MM.1S (cell line): ENCODE measurements at regions not wholly inside any gene's neighbourhood (a gene's known extent, or its start where the extent isn't known, plus 50 kb on each side); places are given as distances from the start of the nearest gene placed in this dataset.

Experiments used
- DNase-seq: peaks from one replicate; pipeline ENCODE4 v3.0.0-alpha.2; 2015
- H2AFZ ChIP-seq: fragments of 300-600 bp; sonication (generic); 2 replicates; pipeline ENCODE4 v1.6.0; 2016; ENCODE audit warnings: antibody characterized with exemption, low read length
- H3F3A ChIP-seq: fragments of 300-600 bp; sonication (generic); 2 replicates; pipeline ENCODE4 v1.6.1; 2016; ENCODE audit warnings: mild to moderate bottlenecking, antibody characterized with exemption, low read length, moderate library complexity, mixed read lengths; ENCODE audit not compliant: insufficient read depth
- H3K27ac ChIP-seq: fragments of 300-600 bp; sonication (generic); 2 replicates; pipeline ENCODE4 v1.5.1; 2016; ENCODE audit warnings: mild to moderate bottlenecking, low read length
- H3K27me3 ChIP-seq: fragments of 300-600 bp; sonication (generic); replicated peaks from 2 replicates; pipeline ENCODE4 v1.6.0; 2016; ENCODE audit warnings: low read length; ENCODE audit not compliant: insufficient read depth
- H3K36me3 ChIP-seq: fragments of 300-600 bp; sonication (generic); replicated peaks from 2 replicates; pipeline ENCODE4 v1.6.1; 2016; ENCODE audit warnings: mild to moderate bottlenecking, low read length, mixed read lengths; ENCODE audit not compliant: insufficient read depth
- H3K4me1 ChIP-seq: fragments of 300-600 bp; sonication (generic); 2 replicates; pipeline ENCODE4 v1.6.1; 2016; ENCODE audit warnings: low read length, mixed read lengths
- H3K4me2 ChIP-seq: fragments of 300-600 bp; sonication (generic); 2 replicates; pipeline ENCODE4 v1.6.0; 2016; ENCODE audit warnings: low read depth, low read length
- H3K4me3 ChIP-seq: fragments of 300-600 bp; sonication (generic); 2 replicates; pipeline ENCODE4 v1.5.1; 2016; ENCODE audit warnings: low read length, mixed read lengths
- H3K79me2 ChIP-seq: fragments of 300-600 bp; sonication (generic); 2 replicates; pipeline ENCODE4 v1.6.1; 2016; ENCODE audit warnings: mixed run types, low read length, mixed read lengths
- H3K9ac ChIP-seq: fragments of 300-600 bp; sonication (generic); 2 replicates; pipeline ENCODE4 v1.6.1; 2016; ENCODE audit warnings: low read length, mixed read lengths
- H3K9me2 ChIP-seq: fragments of 300-600 bp; sonication (generic); replicated peaks from 2 replicates; pipeline ENCODE4 v1.6.1; 2016; ENCODE audit warnings: mild to moderate bottlenecking, low read length, mixed read lengths; ENCODE audit not compliant: insufficient read depth
- H3K9me3 ChIP-seq: fragments of 300-600 bp; sonication (generic); replicated peaks from 2 replicates; pipeline ENCODE4 v1.6.1; 2016; ENCODE audit warnings: mild to moderate bottlenecking, low read length, mixed read lengths; ENCODE audit not compliant: insufficient read depth
- H4K20me1 ChIP-seq: fragments of 300-600 bp; sonication (generic); 2 replicates; pipeline ENCODE4 v1.6.1; 2016; ENCODE audit warnings: mild to moderate bottlenecking, low read length, moderate library complexity, mixed read lengths; ENCODE audit not compliant: insufficient read depth
- EZH2 ChIP-seq: fragments of 300-600 bp; sonication (generic); optimal IDR thresholded peaks from 2 replicates; pipeline ENCODE3; 2017; ENCODE audit warnings: low read depth, mild to moderate bottlenecking, antibody characterized with exemption, low read length, mixed read lengths
- EZH2phosphoT487 ChIP-seq: fragments of 300-600 bp; sonication (generic); IDR thresholded peaks from 2 replicates; pipeline ENCODE4 v1.6.1; 2018; ENCODE audit warnings: antibody characterized with exemption, low read length
- TF ChIP-seq, protein P1 (sequence below): fragments of 300-600 bp; sonication (generic); IDR thresholded peaks from 2 replicates; pipeline ENCODE4 v1.5.1; 2016; ENCODE audit warnings: antibody characterized with exemption, low read length, mixed read lengths

DNA sequence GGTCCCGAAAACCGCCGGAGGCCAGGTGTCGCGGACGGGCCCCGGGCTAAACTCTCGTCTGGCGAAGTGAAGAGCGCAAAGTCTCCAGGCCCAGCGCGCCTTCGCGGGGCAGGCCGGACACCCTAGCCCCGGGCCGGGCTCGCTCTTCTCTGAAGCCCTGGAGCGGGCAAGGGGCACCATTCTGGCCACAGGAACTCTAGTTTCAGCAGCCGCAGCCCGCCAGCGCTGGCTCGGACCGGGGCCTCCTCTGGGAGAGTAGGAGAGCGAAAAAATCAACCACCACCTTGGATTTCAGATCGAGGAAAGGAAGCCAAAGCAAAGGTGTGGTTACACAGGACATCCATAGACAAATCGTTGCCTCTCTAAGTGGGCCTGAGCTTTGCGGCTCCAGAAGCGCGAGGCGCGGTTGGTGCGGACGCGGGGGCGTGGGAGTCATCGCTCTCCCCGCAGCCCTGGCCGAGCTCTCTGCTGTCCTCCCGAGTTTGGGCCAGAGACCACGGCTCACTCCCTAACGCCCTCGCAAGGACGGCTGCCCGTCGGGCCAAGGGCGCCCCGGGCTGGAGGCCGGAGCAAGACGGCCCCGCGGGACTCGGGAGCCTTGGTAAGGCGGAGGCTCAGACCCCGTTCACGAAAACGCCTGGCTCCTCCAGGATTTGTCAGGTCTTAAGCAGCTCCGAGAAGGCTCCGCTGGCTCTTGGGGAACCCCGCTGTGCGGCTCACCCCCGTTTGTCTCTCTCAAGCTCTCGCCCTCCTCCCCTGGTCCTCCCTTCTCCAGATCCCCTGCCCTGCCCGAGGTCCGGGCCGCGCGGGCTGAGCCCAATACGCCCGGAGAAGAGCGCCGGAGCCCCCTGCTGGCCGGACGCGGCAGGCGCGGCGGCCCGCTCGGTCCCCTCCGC, 132.9 kb upstream of the DPYD start:
- no peaks in the 10 kb centered on the region for H3F3A ChIP-seq
- no peaks in the 10 kb centered on the region for H3K9me3 ChIP-seq
- H3K4me3 ChIP-seq, result peak overlapping the region; percentile 56
- H4K20me1 ChIP-seq, result no peaks in the 10 kb centered on the region
- no peak overlapping the region for H3K9ac ChIP-seq
- peak; percentile 48 for DNase-seq
- peak overlapping the region; percentile 77 for H3K4me2 ChIP-seq
- no peaks in the 10 kb centered on the region for H3K79me2 ChIP-seq
- no peaks in the 10 kb centered on the region for H3K27me3 ChIP-seq
- H3K27ac ChIP-seq, result no peak overlapping the region
- no peaks in the 10 kb centered on the region for H3K9me2 ChIP-seq
- peak overlapping the region; percentile 82 for H2AFZ ChIP-seq
- no peaks in the 10 kb centered on the region for H3K36me3 ChIP-seq
- TF ChIP-seq, protein P1, sequence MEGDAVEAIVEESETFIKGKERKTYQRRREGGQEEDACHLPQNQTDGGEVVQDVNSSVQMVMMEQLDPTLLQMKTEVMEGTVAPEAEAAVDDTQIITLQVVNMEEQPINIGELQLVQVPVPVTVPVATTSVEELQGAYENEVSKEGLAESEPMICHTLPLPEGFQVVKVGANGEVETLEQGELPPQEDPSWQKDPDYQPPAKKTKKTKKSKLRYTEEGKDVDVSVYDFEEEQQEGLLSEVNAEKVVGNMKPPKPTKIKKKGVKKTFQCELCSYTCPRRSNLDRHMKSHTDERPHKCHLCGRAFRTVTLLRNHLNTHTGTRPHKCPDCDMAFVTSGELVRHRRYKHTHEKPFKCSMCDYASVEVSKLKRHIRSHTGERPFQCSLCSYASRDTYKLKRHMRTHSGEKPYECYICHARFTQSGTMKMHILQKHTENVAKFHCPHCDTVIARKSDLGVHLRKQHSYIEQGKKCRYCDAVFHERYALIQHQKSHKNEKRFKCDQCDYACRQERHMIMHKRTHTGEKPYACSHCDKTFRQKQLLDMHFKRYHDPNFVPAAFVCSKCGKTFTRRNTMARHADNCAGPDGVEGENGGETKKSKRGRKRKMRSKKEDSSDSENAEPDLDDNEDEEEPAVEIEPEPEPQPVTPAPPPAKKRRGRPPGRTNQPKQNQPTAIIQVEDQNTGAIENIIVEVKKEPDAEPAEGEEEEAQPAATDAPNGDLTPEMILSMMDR, result peak; percentile 64
- TF ChIP-seq EZH2, result no peak
- TF ChIP-seq EZH2phosphoT487, result no peak
- no peaks in the 10 kb centered on the region for H3K4me1 ChIP-seq

- H2AFZ ChIP-seq, result no peak overlapping the region
- H3K79me2 ChIP-seq, result no peaks in the 10 kb centered on the region
- TF ChIP-seq EZH2 (no peak), EZH2phosphoT487 (no peak)
- TF ChIP-seq, protein P1, result peak; percentile 64
- no peak overlapping the region for H3K4me2 ChIP-seq
- H3K27me3 ChIP-seq, result no peaks in the 10 kb centered on the region
- H3K9ac ChIP-seq, result no peak overlapping the region
- no peaks in the 10 kb centered on the region for H3F3A ChIP-seq
- no peaks in the 10 kb centered on the region for H3K9me3 ChIP-seq
- DNase-seq, result peak; percentile 53
- no peak overlapping the region for H3K27ac ChIP-seq
- no peaks in the 10 kb centered on the region for H3K4me1 ChIP-seq
- H3K36me3 ChIP-seq, result no peaks in the 10 kb centered on the region
- no peaks in the 10 kb centered on the region for H3K9me2 ChIP-seq
- no peak overlapping the region for H3K4me3 ChIP-seq
- no peaks in the 10 kb centered on the region for H4K20me1 ChIP-seq
Measured at GRCh38 chr1:98051065-98051675, 130.3 kb upstream of the DPYD start.

- H3K4me2 ChIP-seq, result no peak overlapping the region
- no peak for DNase-seq
- H2AFZ ChIP-seq, result no peak overlapping the region
Measured at GRCh38 chr1:98049370-98050135, 128.7 kb upstream of the DPYD start.

More at GRCh38 chr1:98049370-98050135, 128.7 kb upstream of the DPYD start:
- H3K9ac ChIP-seq, result no peak overlapping the region
- no peaks in the 10 kb centered on the region for H3K36me3 ChIP-seq
- H3F3A ChIP-seq, result no peaks in the 10 kb centered on the region
- no peak overlapping the region for H3K4me3 ChIP-seq
- TF ChIP-seq EZH2phosphoT487, result no peak
- TF ChIP-seq, protein P1, result no peak
- no peaks in the 10 kb centered on the region for H3K9me2 ChIP-seq
- no peak overlapping the region for H3K27ac ChIP-seq
- no peaks in the 10 kb centered on the region for H3K79me2 ChIP-seq
- H3K27me3 ChIP-seq, result no peaks in the 10 kb centered on the region
- no peaks in the 10 kb centered on the region for H4K20me1 ChIP-seq
- H3K9me3 ChIP-seq, result no peaks in the 10 kb centered on the region
- H3K4me1 ChIP-seq, result no peaks in the 10 kb centered on the region
